ENCODE measurements at regions not wholly inside any gene's neighbourhood (a gene's known extent, or its start where the extent isn't known, plus 50 kb on each side); places are given as distances from the start of the nearest gene placed in this dataset.

DNA sequence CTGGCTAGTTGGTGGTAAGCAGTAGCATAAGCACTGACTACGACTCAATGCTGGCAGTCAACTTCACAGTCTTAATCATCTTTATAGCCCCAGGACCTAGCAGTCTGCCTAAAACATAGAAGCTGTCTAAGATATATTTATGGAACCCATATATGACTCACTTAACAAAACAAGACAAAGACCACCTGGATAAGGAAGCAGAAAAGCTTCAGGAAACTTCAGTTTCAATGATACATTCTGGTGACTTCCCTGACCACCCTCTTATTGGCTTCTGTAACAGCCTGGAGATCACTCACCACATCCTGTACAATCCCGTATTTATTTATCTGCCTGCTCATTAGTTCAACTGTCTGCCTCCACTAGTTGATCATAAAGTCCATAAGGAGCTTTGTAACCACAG lies 95.5 kb downstream of the PMP22 start:
- Histone ChIP-seq H2AFZ (no peak overlapping the region), H3K9me3 (ENCODE audit: low read depth) (no peaks in the 10 kb centered on the region), H3K36me3 (replicated peaks; ENCODE audit: insufficient read depth, low read depth) (no peaks in the 10 kb centered on the region), H3K79me2 (no peaks in the 10 kb centered on the region), H3K9me2 (replicated peaks; ENCODE audit: insufficient read depth) (no peaks in the 10 kb centered on the region), H4K20me1 (ENCODE audit: insufficient read depth, poor library complexity, severe bottlenecking) (no peaks in the 10 kb centered on the region), H3K27ac (no peak overlapping the region), H3K4me3 (no peak overlapping the region), H3K4me2 (no peak overlapping the region), H3K4me1 (ENCODE audit: insufficient read depth) (no peaks in the 10 kb centered on the region), H3K27me3 (no peaks in the 10 kb centered on the region)
- WGBS (ENCODE audit: low lambda C conversion rate, missing lambda C conversion rate): 55% methylated on average over 2 of the region's 2 CpGs
- TF ChIP-seq, protein P1, sequence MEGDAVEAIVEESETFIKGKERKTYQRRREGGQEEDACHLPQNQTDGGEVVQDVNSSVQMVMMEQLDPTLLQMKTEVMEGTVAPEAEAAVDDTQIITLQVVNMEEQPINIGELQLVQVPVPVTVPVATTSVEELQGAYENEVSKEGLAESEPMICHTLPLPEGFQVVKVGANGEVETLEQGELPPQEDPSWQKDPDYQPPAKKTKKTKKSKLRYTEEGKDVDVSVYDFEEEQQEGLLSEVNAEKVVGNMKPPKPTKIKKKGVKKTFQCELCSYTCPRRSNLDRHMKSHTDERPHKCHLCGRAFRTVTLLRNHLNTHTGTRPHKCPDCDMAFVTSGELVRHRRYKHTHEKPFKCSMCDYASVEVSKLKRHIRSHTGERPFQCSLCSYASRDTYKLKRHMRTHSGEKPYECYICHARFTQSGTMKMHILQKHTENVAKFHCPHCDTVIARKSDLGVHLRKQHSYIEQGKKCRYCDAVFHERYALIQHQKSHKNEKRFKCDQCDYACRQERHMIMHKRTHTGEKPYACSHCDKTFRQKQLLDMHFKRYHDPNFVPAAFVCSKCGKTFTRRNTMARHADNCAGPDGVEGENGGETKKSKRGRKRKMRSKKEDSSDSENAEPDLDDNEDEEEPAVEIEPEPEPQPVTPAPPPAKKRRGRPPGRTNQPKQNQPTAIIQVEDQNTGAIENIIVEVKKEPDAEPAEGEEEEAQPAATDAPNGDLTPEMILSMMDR (IDR thresholded peaks at IDR 0.05; ENCODE audit: poor library complexity): no peak
- TF ChIP-seq EZH2 (IDR thresholded peaks at IDR 0.05; ENCODE audit: borderline replicate concordance): no peak
- no peak for DNase-seq (ENCODE audit: low spot score)

DNA sequence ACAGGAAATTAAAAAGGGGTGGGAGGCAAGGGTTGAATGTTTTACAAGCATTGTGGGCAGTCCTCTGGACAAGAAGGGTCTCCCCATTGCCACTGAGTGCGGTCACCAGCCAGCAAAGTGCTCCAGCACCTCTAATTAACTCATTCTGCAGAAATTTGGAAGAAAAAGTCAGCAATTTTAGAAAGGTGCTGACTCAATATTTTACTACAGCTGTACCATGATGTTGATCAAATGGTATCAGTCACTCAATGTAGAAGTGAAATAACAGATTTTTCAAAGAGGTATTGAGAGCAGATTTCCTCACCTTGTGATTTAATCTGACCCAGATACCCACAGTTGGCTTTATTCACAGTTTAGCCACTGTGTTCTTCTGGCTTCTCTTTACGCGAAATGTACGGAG lies 96.7 kb downstream of the PMP22 start:
- H2AFZ ChIP-seq: no peak overlapping the region
- peak overlapping the region; percentile 60 for H3K4me2 ChIP-seq
- no peaks in the 10 kb centered on the region for H3K9me2 ChIP-seq (replicated peaks; ENCODE audit: insufficient read depth)
- TF ChIP-seq, protein P1 (IDR thresholded peaks at IDR 0.05; ENCODE audit: poor library complexity): no peak
- TF ChIP-seq EZH2 (IDR thresholded peaks at IDR 0.05; ENCODE audit: borderline replicate concordance): no peak
- H3K4me1 ChIP-seq (ENCODE audit: insufficient read depth): no peaks in the 10 kb centered on the region
- no peak for DNase-seq (ENCODE audit: low spot score)
- H3K4me3 ChIP-seq: no peak overlapping the region
- no peak overlapping the region for H3K27ac ChIP-seq
- H3K79me2 ChIP-seq: no peaks in the 10 kb centered on the region
- no peaks in the 10 kb centered on the region for H3K36me3 ChIP-seq (replicated peaks; ENCODE audit: insufficient read depth, low read depth)
- WGBS (ENCODE audit: low lambda C conversion rate, missing lambda C conversion rate): 52% methylated on average over 4 of the region's 4 CpGs
- no peaks in the 10 kb centered on the region for H4K20me1 ChIP-seq (ENCODE audit: insufficient read depth, poor library complexity, severe bottlenecking)
- no peaks in the 10 kb centered on the region for H3K9me3 ChIP-seq (ENCODE audit: low read depth)
- H3K27me3 ChIP-seq: no peaks in the 10 kb centered on the region

DNA sequence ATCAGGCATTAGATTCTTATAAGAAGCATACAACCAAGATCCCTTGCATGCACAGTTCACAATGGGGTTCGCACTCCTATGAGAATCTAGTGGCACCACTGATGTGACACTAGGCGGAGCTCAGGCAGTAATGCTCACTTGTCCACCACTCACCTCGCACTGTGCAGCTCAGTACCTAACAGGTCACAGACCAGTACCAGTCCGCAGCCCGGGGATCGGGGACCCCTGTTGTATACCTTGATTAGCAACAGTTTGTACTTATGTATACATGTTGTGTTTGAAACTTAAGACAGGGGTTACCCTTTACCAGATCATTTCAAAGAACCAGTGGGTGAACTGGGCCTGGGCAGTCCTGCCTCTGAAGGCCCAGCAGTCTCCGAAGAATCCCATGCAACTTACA lies 103.7 kb downstream of the PMP22 start:
- Histone ChIP-seq H3K36me3 (replicated peaks; ENCODE audit: insufficient read depth, low read depth) (no peaks in the 10 kb centered on the region), H3K79me2 (no peaks in the 10 kb centered on the region), H2AFZ (no peak overlapping the region), H3K27me3 (peaks cover 3% of the 10 kb centered on the region), H3K9me3 (ENCODE audit: low read depth) (no peaks in the 10 kb centered on the region), H3K4me2 (no peak overlapping the region), H3K9me2 (replicated peaks; ENCODE audit: insufficient read depth) (no peaks in the 10 kb centered on the region), H4K20me1 (ENCODE audit: insufficient read depth, poor library complexity, severe bottlenecking) (no peaks in the 10 kb centered on the region), H3K4me1 (ENCODE audit: insufficient read depth) (no peaks in the 10 kb centered on the region), H3K4me3 (no peak overlapping the region), H3K27ac (no peak overlapping the region)
- DNase-seq (ENCODE audit: low spot score): no peak
- TF ChIP-seq, protein P1 (IDR thresholded peaks at IDR 0.05; ENCODE audit: poor library complexity): no peak
- TF ChIP-seq EZH2 (IDR thresholded peaks at IDR 0.05; ENCODE audit: borderline replicate concordance) (no peak), EZH2phosphoT487 (IDR thresholded peaks at IDR 0.05; ENCODE audit: low read depth, severe bottlenecking, unreplicated experiment) (no peak)
- WGBS (ENCODE audit: low lambda C conversion rate, missing lambda C conversion rate): 93% methylated on average over 7 of the region's 7 CpGs

DNA sequence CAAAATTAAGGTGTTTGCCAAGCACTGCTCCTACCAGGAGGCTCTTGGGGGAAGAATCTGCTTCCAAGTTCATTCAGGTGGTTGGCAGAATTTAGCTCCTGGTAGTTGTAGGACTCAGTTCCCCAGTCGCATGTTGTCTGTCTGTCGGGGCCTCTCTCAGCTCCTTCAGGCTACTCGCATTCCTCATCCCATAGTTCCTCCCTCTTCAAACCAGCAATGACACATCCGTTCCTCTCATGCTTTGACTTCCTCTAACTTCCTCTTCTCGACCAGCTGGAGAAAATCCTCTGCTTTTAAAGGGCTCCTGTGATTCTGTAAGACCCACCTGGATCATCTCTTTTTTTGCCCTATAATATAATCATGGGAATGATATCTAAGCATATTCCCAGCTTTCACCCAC lies 108.1 kb downstream of the PMP22 start:
- no peaks in the 10 kb centered on the region for H3K79me2 ChIP-seq
- no peak for DNase-seq (ENCODE audit: low spot score)
- no peak overlapping the region for H3K4me3 ChIP-seq
- no peak for TF ChIP-seq EZH2 (IDR thresholded peaks at IDR 0.05; ENCODE audit: borderline replicate concordance)
- no peak for TF ChIP-seq EZH2phosphoT487 (IDR thresholded peaks at IDR 0.05; ENCODE audit: low read depth, severe bottlenecking, unreplicated experiment)
- TF ChIP-seq, protein P1 (IDR thresholded peaks at IDR 0.05; ENCODE audit: poor library complexity): no peak
- no peak overlapping the region for H3K4me2 ChIP-seq
- H3K9me3 ChIP-seq (ENCODE audit: low read depth): no peaks in the 10 kb centered on the region
- H3K9me2 ChIP-seq (replicated peaks; ENCODE audit: insufficient read depth): no peaks in the 10 kb centered on the region
- peaks cover 3% of the 10 kb centered on the region for H3K27me3 ChIP-seq
- no peaks in the 10 kb centered on the region for H3K4me1 ChIP-seq (ENCODE audit: insufficient read depth)
- WGBS (ENCODE audit: low lambda C conversion rate, missing lambda C conversion rate): 71% methylated on average over 5 of the region's 5 CpGs
- no peak overlapping the region for H2AFZ ChIP-seq
- no peak overlapping the region for H3K27ac ChIP-seq
- H4K20me1 ChIP-seq (ENCODE audit: insufficient read depth, poor library complexity, severe bottlenecking): no peaks in the 10 kb centered on the region
- H3K36me3 ChIP-seq (replicated peaks; ENCODE audit: insufficient read depth, low read depth): no peaks in the 10 kb centered on the region

Data from hepatocyte (in vitro differentiated cells).